Suprapubic skin (tissue), 3 donors: ENCODE measurements at regions not wholly inside any gene's neighbourhood (a gene's known extent, or its start where the extent isn't known, plus 50 kb on each side); places are given as distances from the start of the nearest gene placed in this dataset.

Source experiments
- POLR2AphosphoS5 ChIP-seq, 3 donors: sonication (generic); formaldehyde crosslinking; IDR thresholded peaks; one replicate each; pipeline ENCODE4 v1.6.1; 2017; ENCODE audit warnings: antibody characterized with exemption in 3 of 3
- TF ChIP-seq, protein P1 (sequence below), 2 donors: fragments of 200-600 bp in 1 of 2; fragments of 450-650 bp in 1 of 2; sonication (generic) in 1 of 2; IDR thresholded peaks; one replicate each; pipeline ENCODE4 v1.5.1; 2016 to 2019; ENCODE audit warnings: antibody characterized with exemption in 2 of 2, mild to moderate bottlenecking in 1 of 2, moderate library complexity in 1 of 2

DNA sequence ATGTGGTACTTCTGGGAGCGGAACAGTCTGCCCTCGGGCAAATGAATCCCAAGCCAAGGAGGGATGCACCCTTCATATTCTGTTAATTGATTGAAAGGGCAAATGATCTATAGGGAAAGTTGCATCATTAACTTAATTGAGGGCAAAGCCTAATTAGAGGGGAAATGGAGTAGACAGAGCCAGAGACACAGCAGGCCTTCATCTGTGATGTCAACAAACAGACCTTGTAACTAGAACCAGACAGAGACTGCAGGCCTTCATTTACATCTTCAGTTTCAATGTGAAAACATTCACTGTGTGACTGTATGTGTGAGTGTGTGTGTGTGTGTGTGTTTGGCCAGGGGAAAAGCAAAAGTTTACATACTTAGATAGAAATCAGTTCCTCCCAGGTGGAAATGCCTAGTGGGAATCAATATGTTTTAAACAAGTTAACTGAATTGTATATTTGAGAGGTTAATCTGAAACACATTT, 126.4 kb downstream of the SPRY2 start:
- TF ChIP-seq POLR2AphosphoS5 (IDR thresholded peaks at IDR 0.05): no peak
- TF ChIP-seq, protein P1, sequence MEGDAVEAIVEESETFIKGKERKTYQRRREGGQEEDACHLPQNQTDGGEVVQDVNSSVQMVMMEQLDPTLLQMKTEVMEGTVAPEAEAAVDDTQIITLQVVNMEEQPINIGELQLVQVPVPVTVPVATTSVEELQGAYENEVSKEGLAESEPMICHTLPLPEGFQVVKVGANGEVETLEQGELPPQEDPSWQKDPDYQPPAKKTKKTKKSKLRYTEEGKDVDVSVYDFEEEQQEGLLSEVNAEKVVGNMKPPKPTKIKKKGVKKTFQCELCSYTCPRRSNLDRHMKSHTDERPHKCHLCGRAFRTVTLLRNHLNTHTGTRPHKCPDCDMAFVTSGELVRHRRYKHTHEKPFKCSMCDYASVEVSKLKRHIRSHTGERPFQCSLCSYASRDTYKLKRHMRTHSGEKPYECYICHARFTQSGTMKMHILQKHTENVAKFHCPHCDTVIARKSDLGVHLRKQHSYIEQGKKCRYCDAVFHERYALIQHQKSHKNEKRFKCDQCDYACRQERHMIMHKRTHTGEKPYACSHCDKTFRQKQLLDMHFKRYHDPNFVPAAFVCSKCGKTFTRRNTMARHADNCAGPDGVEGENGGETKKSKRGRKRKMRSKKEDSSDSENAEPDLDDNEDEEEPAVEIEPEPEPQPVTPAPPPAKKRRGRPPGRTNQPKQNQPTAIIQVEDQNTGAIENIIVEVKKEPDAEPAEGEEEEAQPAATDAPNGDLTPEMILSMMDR (IDR thresholded peaks at IDR 0.05): no peak
